H1 (cell line): ENCODE measurements at regions not wholly inside any gene's neighbourhood (a gene's known extent, or its start where the extent isn't known, plus 50 kb on each side); places are given as distances from the start of the nearest gene placed in this dataset.

Experiments used
- CTCF ChIA-PET: fragments of 300-600 bp; sonication (Branson Sonifier 250); formaldehyde crosslinking; loops from one replicate; lab custom pipeline; 2021; ENCODE audit not compliant: partially characterized antibody; lab: Charles Lee
- POLR2A ChIA-PET: fragments of 300-600 bp; sonication (Branson Sonifier 250); formaldehyde crosslinking; loops from one replicate; lab custom pipeline; 2021; ENCODE audit warnings: inconsistent platforms; ENCODE audit not compliant: partially characterized antibody; lab: Charles Lee
- DNase-seq, 2 experiments: peaks; one replicate each; pipeline versions ENCODE4 v3.0.0 to v3.0.0-alpha.2; 2010 to 2022; ENCODE audit warnings: low spot score in 2 of 2, low read depth in 1 of 2, mixed read lengths in 1 of 2
- FAIRE-seq: peaks from 2 replicates; lab custom pipeline; 2011; peaks lifted over from hg19 to GRCh38; lab: Jason Lieb, UNC
- H2AFZ ChIP-seq: 2 replicates; pipeline ENCODE4 v1.8.1; 2012; ENCODE audit warnings: low read length, inconsistent platforms
- H2AK5ac ChIP-seq: 2 replicates; pipeline ENCODE4 v1.6.1; 2013; ENCODE audit warnings: low read depth, low read length
- H2BK120ac ChIP-seq: replicated peaks from 2 replicates; pipeline ENCODE3; 2013; ENCODE audit warnings: low read depth, low read length, inconsistent platforms
- H2BK12ac ChIP-seq: 2 replicates; pipeline ENCODE4 v1.6.1; 2013; ENCODE audit warnings: low read depth, low read length
- H2BK15ac ChIP-seq: 2 replicates; pipeline ENCODE4 v1.6.1; 2013; ENCODE audit warnings: low read length
- H2BK20ac ChIP-seq: 2 replicates; pipeline ENCODE4 v1.6.1; 2013; ENCODE audit warnings: low read length
- H2BK5ac ChIP-seq: 2 replicates; pipeline ENCODE4 v1.6.1; 2013; ENCODE audit warnings: low read depth, low read length
- H3K14ac ChIP-seq: 2 replicates; pipeline ENCODE4 v1.6.1; 2013; ENCODE audit warnings: inconsistent platforms; ENCODE audit not compliant: insufficient read length
- H3K18ac ChIP-seq: 2 replicates; pipeline ENCODE4 v1.6.1; 2013; ENCODE audit warnings: low read length; ENCODE audit errors: extremely low read depth
- H3K23ac ChIP-seq: 2 replicates; pipeline ENCODE4 v1.6.1; 2013; ENCODE audit warnings: inconsistent platforms; ENCODE audit not compliant: insufficient read length
- H3K23me2 ChIP-seq: 2 replicates; pipeline ENCODE4 v1.6.1; 2013; ENCODE audit warnings: low read depth, low read length
- H3K27ac ChIP-seq: 2 replicates; pipeline ENCODE4 v1.6.1; 2011; ENCODE audit warnings: low read depth, low read length, inconsistent platforms
- H3K27me3 ChIP-seq, 4 experiments: replicated peaks in 1 of 4; 1 replicate in 1 of 4; 2 replicates in 3 of 4; pipeline versions ENCODE4 v1.6.1 to v1.8.1; 2011 to 2013; ENCODE audit warnings: low read length in 3 of 4, mild to moderate bottlenecking in 3 of 4, inconsistent platforms in 2 of 4, mixed read lengths in 2 of 4, moderate library complexity in 1 of 4; ENCODE audit not compliant: control insufficient read depth in 3 of 4, insufficient read depth in 3 of 4; ENCODE audit errors: extremely low read depth in 1 of 4
- H3K36me3 ChIP-seq, 4 experiments: 2 replicates each; pipeline versions ENCODE4 v1.6.1 to v1.8.1; 2011 to 2013; ENCODE audit warnings: mild to moderate bottlenecking in 4 of 4, low read length in 3 of 4, moderate library complexity in 2 of 4, control low read depth in 1 of 4, inconsistent platforms in 1 of 4; ENCODE audit not compliant: insufficient read depth in 4 of 4, control insufficient read depth in 2 of 4
- H3K4ac ChIP-seq: replicated peaks from 2 replicates; pipeline ENCODE3; 2013; ENCODE audit warnings: low read length, low read depth, mixed read lengths, inconsistent platforms; ENCODE audit not compliant: insufficient read length
- H3K4me1 ChIP-seq, 4 experiments: replicated peaks in 1 of 4; 1 replicate in 1 of 4; 2 replicates in 3 of 4; pipeline versions ENCODE4 v1.6.1 to v1.8.1; 2011 to 2013; ENCODE audit warnings: low read length in 3 of 4, inconsistent platforms in 2 of 4, mixed read lengths in 1 of 4; ENCODE audit not compliant: insufficient read depth in 4 of 4, control insufficient read depth in 3 of 4
- H3K4me2 ChIP-seq, 2 experiments: 2 replicates each; pipeline versions ENCODE4 v1.6.1 to v1.8.1; 2011 to 2013; ENCODE audit warnings: low read depth in 2 of 2, low read length in 2 of 2, control low read depth in 1 of 2, inconsistent platforms in 1 of 2, mild to moderate bottlenecking in 1 of 2; ENCODE audit not compliant: insufficient read depth in 1 of 2
- H3K4me3 ChIP-seq, 4 experiments: fragments of 200-600, 300-600 bp in 1 of 4; sonication (generic), shearing (Covaris generic), sonication (Bioruptor Twin) in 1 of 4; 2 replicates each; pipeline versions ENCODE4 v1.5.1 to v1.8.1; 2011 to 2016; ENCODE audit warnings: low read length in 4 of 4, low read depth in 3 of 4, control low read depth in 2 of 4, inconsistent platforms in 2 of 4, mild to moderate bottlenecking in 2 of 4, mixed read lengths in 1 of 4, moderate library complexity in 1 of 4; ENCODE audit not compliant: insufficient read depth in 2 of 4; ENCODE audit errors: extremely low read depth in 1 of 4
- H3K56ac ChIP-seq: replicated peaks from 2 replicates; pipeline ENCODE3; 2013; ENCODE audit warnings: low read depth, mild to moderate bottlenecking, mixed read lengths, low read length, inconsistent platforms; ENCODE audit not compliant: insufficient read length
- H3K79me1 ChIP-seq: 2 replicates; pipeline ENCODE4 v1.6.1; 2013; ENCODE audit warnings: low read depth, low read length, control low read depth
- H3K79me2 ChIP-seq, 2 experiments: 2 replicates each; pipeline versions ENCODE4 v1.6.1 to v1.8.1; 2012 to 2013; ENCODE audit warnings: low read length in 2 of 2, mild to moderate bottlenecking in 2 of 2, inconsistent platforms in 1 of 2; ENCODE audit not compliant: insufficient read depth in 2 of 2, control insufficient read depth in 1 of 2
- H3K9ac ChIP-seq, 4 experiments: replicated peaks in 1 of 4; 1 replicate in 1 of 4; 2 replicates in 3 of 4; pipeline versions ENCODE4 v1.6.1 to v1.8.1; 2011 to 2013; ENCODE audit warnings: low read depth in 3 of 4, low read length in 3 of 4, control low read depth in 2 of 4, mild to moderate bottlenecking in 2 of 4, moderate library complexity in 2 of 4, inconsistent platforms in 1 of 4; ENCODE audit errors: extremely low read depth in 1 of 4
- H3K9me3 ChIP-seq, 2 experiments: 2 replicates each; pipeline versions ENCODE4 v1.6.1 to v1.8.1; 2012 to 2013; ENCODE audit warnings: mild to moderate bottlenecking in 2 of 2, moderate library complexity in 2 of 2, control low read depth in 1 of 2, inconsistent platforms in 1 of 2, low read depth in 1 of 2, low read length in 1 of 2, mixed read lengths in 1 of 2; ENCODE audit not compliant: insufficient read depth in 2 of 2
- H4K20me1 ChIP-seq, 2 experiments: replicated peaks in 1 of 2; 2 replicates each; pipeline versions ENCODE3 to v1.8.1; 2011 to 2013; ENCODE audit warnings: inconsistent platforms in 2 of 2, low read length in 2 of 2, mild to moderate bottlenecking in 1 of 2; ENCODE audit not compliant: insufficient read depth in 2 of 2, control insufficient read depth in 1 of 2
- H4K5ac ChIP-seq: 2 replicates; pipeline ENCODE4 v1.6.1; 2013; ENCODE audit warnings: low read length, low read depth, mixed read lengths, inconsistent platforms; ENCODE audit not compliant: insufficient read length
- H4K8ac ChIP-seq: 2 replicates; pipeline ENCODE4 v1.8.0; 2013; ENCODE audit warnings: mild to moderate bottlenecking, moderate library complexity, low read length, inconsistent platforms; ENCODE audit not compliant: insufficient read depth; ENCODE audit errors: extremely low read depth
- H4K91ac ChIP-seq: replicated peaks from 2 replicates; pipeline ENCODE3; 2013; ENCODE audit warnings: low read length, mixed read lengths, inconsistent platforms; ENCODE audit not compliant: insufficient read length
- BACH1 ChIP-seq: IDR thresholded peaks from 2 replicates; pipeline ENCODE4 v1.6.1; 2012; ENCODE audit warnings: low read length, improper control_type of control experiment
- BCL11A ChIP-seq, 2 experiments: IDR thresholded peaks; one replicate each; pipeline ENCODE4 v1.6.1; 2011; ENCODE audit warnings: low read depth in 2 of 2, low read length in 2 of 2, mild to moderate bottlenecking in 2 of 2
- BRCA1 ChIP-seq: IDR thresholded peaks from 2 replicates; pipeline ENCODE4 v1.6.1; 2012; ENCODE audit warnings: low read depth, low read length, improper control_type of control experiment
- CHD2 ChIP-seq: IDR thresholded peaks from 2 replicates; pipeline ENCODE4 v1.6.1; 2012; ENCODE audit warnings: low read length, improper control_type of control experiment
- CREB1 ChIP-seq: IDR thresholded peaks from 2 replicates; pipeline ENCODE4 v1.6.1; 2012; ENCODE audit warnings: inconsistent platforms
- FOSL1 ChIP-seq: IDR thresholded peaks from 2 replicates; pipeline ENCODE4 v1.6.1; 2011; ENCODE audit warnings: mild to moderate bottlenecking, low read depth, low read length, moderate library complexity; ENCODE audit not compliant: insufficient read depth
- GTF2F1 ChIP-seq: IDR thresholded peaks from 2 replicates; pipeline ENCODE4 v1.6.1; 2012; ENCODE audit warnings: low read depth, low read length, improper control_type of control experiment, borderline replicate concordance
- HDAC2 ChIP-seq, 2 experiments: fragments of 300-600 bp in 1 of 2; sonication (generic) in 1 of 2; IDR thresholded peaks; 2 replicates each; pipeline ENCODE4 v1.6.1; 2011 to 2012; ENCODE audit warnings: low read depth in 2 of 2, low read length in 2 of 2, mild to moderate bottlenecking in 2 of 2, moderate library complexity in 2 of 2, borderline replicate concordance in 1 of 2, inconsistent platforms in 1 of 2
- NANOG ChIP-seq: IDR thresholded peaks from 2 replicates; pipeline ENCODE4 v1.6.1; 2011; ENCODE audit warnings: low read length, low read depth, mild to moderate bottlenecking, inconsistent platforms; ENCODE audit not compliant: insufficient read depth, poor library complexity, severe bottlenecking
- PHF8 ChIP-seq: fragments of 200-600 bp; sonication (generic); conservative IDR thresholded peaks from 2 replicates; pipeline ENCODE4 v1.7.1; 2012; ENCODE audit warnings: low read depth, mild to moderate bottlenecking, inconsistent platforms, low read length, moderate library complexity
- RBBP5 ChIP-seq: IDR thresholded peaks from 2 replicates; pipeline ENCODE4 v1.7.1; 2012; ENCODE audit warnings: low read depth, mild to moderate bottlenecking, inconsistent platforms, low read length, moderate library complexity, borderline replicate concordance
- SP2 ChIP-seq: IDR thresholded peaks from 2 replicates; pipeline ENCODE4 v1.6.1; 2012; ENCODE audit warnings: mild to moderate bottlenecking, low read length, inconsistent platforms
- TAF1 ChIP-seq: IDR thresholded peaks from 2 replicates; pipeline ENCODE4 v1.6.1; 2011; ENCODE audit warnings: mild to moderate bottlenecking, low read depth, low read length
- WGBS, 2 experiments: shearing (Covaris generic) in 1 of 2; methylation state at CpG; one replicate each; pipeline versions ENCODE4 v1.1.6 to v1.1.7; 2013 to 2015; ENCODE audit warnings: low lambda C conversion rate in 2 of 2, mixed read lengths in 2 of 2, inconsistent platforms in 1 of 2, low coverage in 1 of 2, missing lambda C conversion rate in 1 of 2; ENCODE audit not compliant: insufficient replicate concordance in 2 of 2, insufficient coverage in 1 of 2, insufficient read length in 1 of 2; ENCODE audit errors: extremely low coverage in 1 of 2, missing lambda C conversion rate in 1 of 2; 5-methylcytosine and 5-hydroxymethylcytosine counted together
- TF ChIP-seq, protein P1 (sequence below): IDR thresholded peaks from 2 replicates; pipeline ENCODE4 v1.6.1; 2012; ENCODE audit warnings: inconsistent platforms

DNA sequence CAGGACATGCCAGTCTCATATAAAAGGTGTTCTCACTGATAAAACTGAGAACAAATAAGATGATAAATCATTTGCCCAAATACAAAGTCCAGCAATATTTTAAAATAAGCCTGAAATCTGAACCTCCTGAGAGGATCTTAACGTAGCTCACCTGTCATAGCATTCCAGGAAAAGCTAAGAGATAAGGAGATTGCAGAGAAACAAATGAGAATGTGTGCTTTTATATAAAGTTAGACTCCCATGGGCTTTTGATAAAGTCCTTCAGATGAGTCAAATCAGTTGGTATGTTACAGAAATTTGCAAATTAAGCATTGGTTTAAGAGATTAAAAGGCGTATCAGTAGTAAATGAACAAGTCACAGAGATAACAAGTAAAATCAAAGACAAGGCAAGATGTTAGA, 452.9 kb upstream of the CHAC2 start:
- Histone ChIP-seq H2BK120ac (no peak overlapping the region), H3K79me2 (no peaks in the 10 kb centered on the region), H3K23ac (no peak overlapping the region), H2AK5ac (no peak overlapping the region), H3K23me2 (no peaks in the 10 kb centered on the region), H3K79me1 (no peaks in the 10 kb centered on the region), H3K9ac (no peak overlapping the region), H3K4me1 (peaks cover 0 to 4% (median 0%) of the 10 kb centered on the region in 4 experiments; a peak in 1 of 7 replicates), H3K27me3 (peaks cover 0 to 2% (median 0%) of the 10 kb centered on the region in 4 experiments; a peak in 1 of 7 replicates), H2BK15ac (no peak overlapping the region), H2BK12ac (no peak overlapping the region), H3K9me3 (no peaks in the 10 kb centered on the region), H3K56ac (no peak overlapping the region), H3K14ac (no peak overlapping the region), H4K20me1 (no peaks in the 10 kb centered on the region), H3K4me3 (no peak overlapping the region), H4K8ac (no peak overlapping the region), H4K91ac (no peak overlapping the region), H3K27ac (no peak overlapping the region), H3K36me3 (no peaks in the 10 kb centered on the region), H3K4me2 (no peak overlapping the region), H4K5ac (no peak overlapping the region), H3K4ac (no peak overlapping the region), H2BK20ac (no peak overlapping the region), H2BK5ac (no peak overlapping the region), H2AFZ (no peak overlapping the region), H3K18ac (no peak overlapping the region)
- CTCF ChIA-PET, result no interaction called here
- POLR2A ChIA-PET, result no interaction called here
- no peak for TF ChIP-seq FOSL1
- TF ChIP-seq GTF2F1, result no peak
- TF ChIP-seq SP2, result no peak
- no peak for TF ChIP-seq RBBP5
- TF ChIP-seq, protein P1, sequence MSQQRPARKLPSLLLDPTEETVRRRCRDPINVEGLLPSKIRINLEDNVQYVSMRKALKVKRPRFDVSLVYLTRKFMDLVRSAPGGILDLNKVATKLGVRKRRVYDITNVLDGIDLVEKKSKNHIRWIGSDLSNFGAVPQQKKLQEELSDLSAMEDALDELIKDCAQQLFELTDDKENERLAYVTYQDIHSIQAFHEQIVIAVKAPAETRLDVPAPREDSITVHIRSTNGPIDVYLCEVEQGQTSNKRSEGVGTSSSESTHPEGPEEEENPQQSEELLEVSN, result no peak
- TF ChIP-seq CREB1, result no peak
- no peak for TF ChIP-seq HDAC2 (IDR thresholded peaks at IDR 0.05; ENCODE audit: borderline replicate concordance in 1 of 2, low read depth in 2 of 2, low read length in 2 of 2)
- TF ChIP-seq BCL11A (IDR thresholded peaks at IDR 0.05; ENCODE audit: low read depth in 2 of 2, low read length in 2 of 2), result no peak
- no peak for TF ChIP-seq TAF1
- no peak for TF ChIP-seq PHF8
- TF ChIP-seq BACH1, result no peak
- no peak for TF ChIP-seq CHD2
- TF ChIP-seq BRCA1, result no peak
- no peak for TF ChIP-seq NANOG
- WGBS, 2 experiments, result 89% methylated on average over 2 of the region's 2 CpGs; no CpG with 5 or more reads in 1 of the 2 experiments
- no peak for DNase-seq
- FAIRE-seq, result no peak
